Calu3 (cell line): ENCODE measurements at regions not wholly inside any gene's neighbourhood (a gene's known extent, or its start where the extent isn't known, plus 50 kb on each side); places are given as distances from the start of the nearest gene placed in this dataset.
"Not testable (repeated sequence)": the region's sequence is repeated elsewhere in the genome, so short reads cannot be mapped to it uniquely, and the experiment has no call there.

Experiments
- BruUV-seq: library from RNA; stranded (reverse); fragments of 400-500 nt; replicated peaks from 2 replicates; lab custom pipeline; 2021; lab: Mats Ljungman, UMichigan
- CTCF ChIA-PET: fragments of 300-600 bp; sonication (Branson Sonifier 250); formaldehyde crosslinking; loops from one replicate; lab custom pipeline; 2022; ENCODE audit warnings: antibody characterized with exemption; lab: Charles Lee
- DNase-seq: peaks from one replicate; pipeline ENCODE4 v3.0.0; 2022
- H3K27ac Mint-ChIP-seq: one replicate; pipeline ENCODE4 v1.8.0; 2022; ENCODE audit warnings: mixed read lengths; ENCODE audit not compliant: unreplicated experiment
- H3K27me3 Mint-ChIP-seq: one replicate; pipeline ENCODE4 v1.8.0; 2022; ENCODE audit warnings: mixed read lengths; ENCODE audit not compliant: unreplicated experiment
- H3K36me3 Mint-ChIP-seq: one replicate; pipeline ENCODE4 v1.8.0; 2022; ENCODE audit warnings: mild to moderate bottlenecking, moderate library complexity, mixed read lengths; ENCODE audit not compliant: insufficient read depth, unreplicated experiment
- H3K4me1 Mint-ChIP-seq: one replicate; pipeline ENCODE4 v1.8.0; 2022; ENCODE audit warnings: mild to moderate bottlenecking, low read depth, mixed read lengths; ENCODE audit not compliant: unreplicated experiment
- H3K4me3 Mint-ChIP-seq: one replicate; pipeline ENCODE4 v1.8.0; 2022; ENCODE audit warnings: mild to moderate bottlenecking, low read depth, moderate library complexity, mixed read lengths; ENCODE audit not compliant: unreplicated experiment
- H3K9me3 Mint-ChIP-seq: one replicate; pipeline ENCODE4 v1.8.0; 2022; ENCODE audit warnings: low read depth, mixed read lengths; ENCODE audit not compliant: unreplicated experiment
- intact Hi-C: fragments of 100-400 bp; cut with micrococcal nuclease; formaldehyde crosslinking; loops from one replicate; pipeline ENCODE4 v1.10.0; 2022; ENCODE audit not compliant: unreplicated experiment
- TF ChIP-seq, protein P1 (sequence below): fragments of 200-600 bp; IDR thresholded peaks from one replicate; pipeline ENCODE4 v1.8.0; 2022; ENCODE audit warnings: antibody characterized with exemption; ENCODE audit not compliant: unreplicated experiment

- CTCF ChIA-PET: no interaction called here
- intact Hi-C loops: no loop called here
- H3K4me3 Mint-ChIP-seq: no peak overlapping the region
- TF ChIP-seq, protein P1, sequence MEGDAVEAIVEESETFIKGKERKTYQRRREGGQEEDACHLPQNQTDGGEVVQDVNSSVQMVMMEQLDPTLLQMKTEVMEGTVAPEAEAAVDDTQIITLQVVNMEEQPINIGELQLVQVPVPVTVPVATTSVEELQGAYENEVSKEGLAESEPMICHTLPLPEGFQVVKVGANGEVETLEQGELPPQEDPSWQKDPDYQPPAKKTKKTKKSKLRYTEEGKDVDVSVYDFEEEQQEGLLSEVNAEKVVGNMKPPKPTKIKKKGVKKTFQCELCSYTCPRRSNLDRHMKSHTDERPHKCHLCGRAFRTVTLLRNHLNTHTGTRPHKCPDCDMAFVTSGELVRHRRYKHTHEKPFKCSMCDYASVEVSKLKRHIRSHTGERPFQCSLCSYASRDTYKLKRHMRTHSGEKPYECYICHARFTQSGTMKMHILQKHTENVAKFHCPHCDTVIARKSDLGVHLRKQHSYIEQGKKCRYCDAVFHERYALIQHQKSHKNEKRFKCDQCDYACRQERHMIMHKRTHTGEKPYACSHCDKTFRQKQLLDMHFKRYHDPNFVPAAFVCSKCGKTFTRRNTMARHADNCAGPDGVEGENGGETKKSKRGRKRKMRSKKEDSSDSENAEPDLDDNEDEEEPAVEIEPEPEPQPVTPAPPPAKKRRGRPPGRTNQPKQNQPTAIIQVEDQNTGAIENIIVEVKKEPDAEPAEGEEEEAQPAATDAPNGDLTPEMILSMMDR: no peak
- DNase-seq: no peak
- peaks cover 19% of the 10 kb centered on the region for H3K9me3 Mint-ChIP-seq
- no peaks in the 10 kb centered on the region for H3K36me3 Mint-ChIP-seq
- H3K27ac Mint-ChIP-seq: no peak overlapping the region
- BruUV-seq: no TSS peak
- no peaks in the 10 kb centered on the region for H3K4me1 Mint-ChIP-seq
- H3K27me3 Mint-ChIP-seq: no peaks in the 10 kb centered on the region
These were observed 164.9 kb downstream of the THBS2 start for GRCh38 chr6:169088762-169089161.

- DNase-seq: no peak
- Mint-ChIP-seq H3K4me1 (no peaks in the 10 kb centered on the region), H3K4me3 (no peak overlapping the region), H3K27ac (no peak overlapping the region), H3K9me3 (peaks cover 20% of the 10 kb centered on the region), H3K36me3 (no peaks in the 10 kb centered on the region), H3K27me3 (no peaks in the 10 kb centered on the region)
- BruUV-seq: no TSS peak
- intact Hi-C loops: no loop called here
- TF ChIP-seq, protein P1: no peak
- CTCF ChIA-PET: no interaction called here
These were observed 166.1 kb downstream of the THBS2 start for GRCh38 chr6:169087443-169088041.

DNA sequence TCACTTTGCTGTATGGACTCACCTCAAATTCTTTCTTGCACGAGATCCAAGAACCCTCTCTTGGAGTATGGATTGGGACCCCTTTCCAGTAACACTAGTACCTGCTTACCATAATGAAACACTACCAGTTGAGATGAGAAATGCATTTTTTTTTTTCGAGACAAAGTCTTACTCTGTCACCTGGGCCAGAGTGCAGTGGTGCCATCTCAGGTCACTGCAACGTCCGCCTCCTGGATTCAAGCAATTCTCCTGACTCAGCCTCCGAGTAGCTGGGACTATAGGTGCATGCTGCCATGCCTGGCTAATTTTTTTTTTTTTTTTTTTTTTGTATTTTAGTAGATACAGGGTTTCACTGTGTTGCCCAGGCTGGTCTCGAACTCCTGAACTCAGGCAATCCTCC is 167.0 kb downstream of the THBS2 start:
- H3K27me3 Mint-ChIP-seq, BruUV-seq, H3K4me1 Mint-ChIP-seq, CTCF ChIA-PET, H3K4me3 Mint-ChIP-seq, H3K27ac Mint-ChIP-seq, intact Hi-C loops, H3K36me3 Mint-ChIP-seq, DNase-seq: not testable (repeated sequence)
- peaks cover 15% of the 10 kb centered on the region for H3K9me3 Mint-ChIP-seq

DNA sequence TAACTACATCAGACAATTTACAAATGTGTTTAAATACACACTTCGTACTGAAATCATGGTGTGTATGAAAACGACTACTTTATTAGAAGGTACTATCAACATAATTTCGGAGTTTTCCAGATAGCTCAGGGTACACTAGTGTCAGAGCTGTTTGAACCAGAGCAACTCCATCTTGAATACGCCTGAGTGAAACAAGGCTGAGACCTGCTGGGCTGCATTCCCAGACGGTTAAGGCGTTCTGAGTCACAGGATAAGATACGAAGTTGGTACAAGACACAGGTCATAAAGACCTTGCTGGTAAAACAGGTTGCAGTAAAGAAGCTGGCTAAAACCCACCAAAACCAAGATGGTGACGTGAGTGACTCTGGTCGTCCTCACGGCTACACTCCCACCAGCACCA is 167.6 kb downstream of the THBS2 start:
- TF ChIP-seq, protein P1: no peak
- no peaks in the 10 kb centered on the region for H3K4me1 Mint-ChIP-seq
- DNase-seq: no peak
- BruUV-seq: no TSS peak
- intact Hi-C loops: no loop called here
- no peaks in the 10 kb centered on the region for H3K36me3 Mint-ChIP-seq
- H3K27me3 Mint-ChIP-seq: no peaks in the 10 kb centered on the region
- peaks cover 15% of the 10 kb centered on the region for H3K9me3 Mint-ChIP-seq
- CTCF ChIA-PET: interaction anchor here (0.5 kb wide), 1 partner anchor 168 kb away, joined by 6 read pairs; no protein-coding TSS in a partner anchor
- H3K27ac Mint-ChIP-seq: no peak overlapping the region
- H3K4me3 Mint-ChIP-seq: no peak overlapping the region

GRCh38 chr6:169085466-169085865 is 168.2 kb downstream of the THBS2 start:
- CTCF ChIA-PET: interaction anchor here (0.5 kb wide), 1 partner anchor 169 kb away, joined by 6 read pairs; no protein-coding TSS in a partner anchor
- no peak for DNase-seq
- TF ChIP-seq, protein P1: no peak
- no TSS peak for BruUV-seq
- H3K9me3 Mint-ChIP-seq: peaks cover 12% of the 10 kb centered on the region
- intact Hi-C loops: no loop called here
- H3K4me1 Mint-ChIP-seq: no peaks in the 10 kb centered on the region
- H3K27me3 Mint-ChIP-seq: no peaks in the 10 kb centered on the region
- no peak overlapping the region for H3K4me3 Mint-ChIP-seq
- no peaks in the 10 kb centered on the region for H3K36me3 Mint-ChIP-seq
- H3K27ac Mint-ChIP-seq: no peak overlapping the region

GRCh38 chr6:169084557-169084956 is 169.1 kb downstream of the THBS2 start:
- H3K4me1 Mint-ChIP-seq, H3K27me3 Mint-ChIP-seq, H3K27ac Mint-ChIP-seq, DNase-seq, H3K9me3 Mint-ChIP-seq, H3K4me3 Mint-ChIP-seq, CTCF ChIA-PET, H3K36me3 Mint-ChIP-seq, BruUV-seq, intact Hi-C loops: not testable (repeated sequence)
